ENCODE measurements at regions not wholly inside any gene's neighbourhood (a gene's known extent, or its start where the extent isn't known, plus 50 kb on each side); places are given as distances from the start of the nearest gene placed in this dataset.

- no peak for DNase-seq (ENCODE audit: extremely low read depth in 1 of 2, low read depth in 1 of 2)
Measured at GRCh38 chr12:31868965-31869364, 90.2 kb upstream of the RESF1 start.

GRCh38 chr12:31867292-31867691, 91.9 kb upstream of the RESF1 start:
- DNase-seq (ENCODE audit: extremely low read depth in 1 of 2, low read depth in 1 of 2): no peak

- no peak for DNase-seq (ENCODE audit: extremely low read depth in 1 of 2, low read depth in 1 of 2)
Measured at GRCh38 chr12:31866523-31866922, 92.7 kb upstream of the RESF1 start.

- no peak for DNase-seq (ENCODE audit: extremely low read depth in 1 of 2, low read depth in 1 of 2)
Measured at GRCh38 chr12:31865023-31865422, 94.2 kb upstream of the RESF1 start.

GRCh38 chr12:31861360-31861759, 97.9 kb upstream of the RESF1 start:
- no peak for DNase-seq (ENCODE audit: extremely low read depth in 1 of 2, low read depth in 1 of 2)

GRCh38 chr12:31860401-31860800, 98.8 kb upstream of the RESF1 start:
- DNase-seq (ENCODE audit: extremely low read depth in 1 of 2, low read depth in 1 of 2): no peak

- no peak for DNase-seq (ENCODE audit: extremely low read depth in 1 of 2, low read depth in 1 of 2)
Measured at GRCh38 chr12:31859232-31859977, 99.8 kb upstream of the RESF1 start.

- no peak for DNase-seq (ENCODE audit: extremely low read depth in 1 of 2, low read depth in 1 of 2)
Measured at GRCh38 chr12:31855427-31855826, 103.8 kb upstream of the RESF1 start.

GRCh38 chr12:31853977-31854376, 105.2 kb upstream of the RESF1 start:
- no peak for DNase-seq (ENCODE audit: extremely low read depth in 1 of 2, low read depth in 1 of 2)

GRCh38 chr12:31853520-31853919, 105.7 kb upstream of the RESF1 start:
- no peak for DNase-seq (ENCODE audit: extremely low read depth in 1 of 2, low read depth in 1 of 2)

- DNase-seq (ENCODE audit: extremely low read depth in 1 of 2, low read depth in 1 of 2): no peak
Measured at GRCh38 chr12:31850268-31850667, 108.9 kb upstream of the RESF1 start.

- no peak for DNase-seq (ENCODE audit: extremely low read depth in 1 of 2, low read depth in 1 of 2)
Measured at GRCh38 chr12:31849090-31849687, 110.0 kb upstream of the RESF1 start.

GRCh38 chr12:31846405-31846804, 112.8 kb upstream of the RESF1 start:
- DNase-seq (ENCODE audit: extremely low read depth in 1 of 2, low read depth in 1 of 2): no peak

- DNase-seq (ENCODE audit: extremely low read depth in 1 of 2, low read depth in 1 of 2): no peak
Measured at GRCh38 chr12:31845613-31846322, 113.4 kb upstream of the RESF1 start.

GRCh38 chr12:31843398-31844095, 114.7 kb upstream of the AMN1 start:
- DNase-seq (ENCODE audit: extremely low read depth in 1 of 2, low read depth in 1 of 2): no peak

GRCh38 chr12:31837913-31838312, 109.1 kb upstream of the AMN1 start:
- no peak for DNase-seq (ENCODE audit: extremely low read depth in 1 of 2, low read depth in 1 of 2)

- DNase-seq (ENCODE audit: extremely low read depth in 1 of 2, low read depth in 1 of 2): no peak
Measured at GRCh38 chr12:31835276-31835882, 106.6 kb upstream of the AMN1 start.

- no peak for DNase-seq (ENCODE audit: extremely low read depth in 1 of 2, low read depth in 1 of 2)
Measured at GRCh38 chr12:31834150-31834549, 105.3 kb upstream of the AMN1 start.

- no peak for DNase-seq (ENCODE audit: extremely low read depth in 1 of 2, low read depth in 1 of 2)
Measured at GRCh38 chr12:31832740-31833729, 104.2 kb upstream of the AMN1 start.

- DNase-seq (ENCODE audit: extremely low read depth in 1 of 2, low read depth in 1 of 2): no peak
Measured at GRCh38 chr12:31828071-31828470, 99.2 kb upstream of the AMN1 start.

Measured in activated CD8-positive, alpha-beta memory T cell treated with anti-CD3 and anti-CD28 coated beads for 1 hour (primary cell).